ENCODE measurements at regions not wholly inside any gene's neighbourhood (a gene's known extent, or its start where the extent isn't known, plus 50 kb on each side); places are given as distances from the start of the nearest gene placed in this dataset.

- DNase-seq (ENCODE audit: low spot score) = no peak
- no peak for TF ChIP-seq CTCF (IDR thresholded peaks at IDR 0.05; ENCODE audit: extremely low read depth, missing control alignments)
Observed at GRCh38 chr12:103053089-103053488, 95.6 kb downstream of the ASCL1 start.

GRCh38 chr12:103073630-103074029 lies 116.2 kb downstream of the ASCL1 start:
- no peak for DNase-seq (ENCODE audit: low spot score)
- TF ChIP-seq CTCF (IDR thresholded peaks at IDR 0.05; ENCODE audit: extremely low read depth, missing control alignments) = no peak

- DNase-seq (ENCODE audit: low spot score) = no peak
- no peak for TF ChIP-seq CTCF (IDR thresholded peaks at IDR 0.05; ENCODE audit: extremely low read depth, missing control alignments)
Observed at GRCh38 chr12:103075848-103076247, 118.4 kb downstream of the ASCL1 start.

- DNase-seq (ENCODE audit: low spot score) = no peak
- no peak for TF ChIP-seq CTCF (IDR thresholded peaks at IDR 0.05; ENCODE audit: extremely low read depth, missing control alignments)
Observed at GRCh38 chr12:103077108-103077773, 119.8 kb downstream of the ASCL1 start.

- DNase-seq (ENCODE audit: low spot score) = no peak
- no peak for TF ChIP-seq CTCF (IDR thresholded peaks at IDR 0.05; ENCODE audit: extremely low read depth, missing control alignments)
Observed at GRCh38 chr12:103085541-103085940, 128.1 kb downstream of the ASCL1 start.

GRCh38 chr12:103086471-103086870 lies 129.0 kb downstream of the ASCL1 start:
- no peak for TF ChIP-seq CTCF (IDR thresholded peaks at IDR 0.05; ENCODE audit: extremely low read depth, missing control alignments)
- no peak for DNase-seq (ENCODE audit: low spot score)

GRCh38 chr12:103093499-103094106 lies 136.1 kb downstream of the ASCL1 start:
- no peak for TF ChIP-seq CTCF (IDR thresholded peaks at IDR 0.05; ENCODE audit: extremely low read depth, missing control alignments)
- no peak for DNase-seq (ENCODE audit: low spot score)
